ENCODE measurements at regions not wholly inside any gene's neighbourhood (a gene's known extent, or its start where the extent isn't known, plus 50 kb on each side); places are given as distances from the start of the nearest gene placed in this dataset.
"Not testable (repeated sequence)": the region's sequence is repeated elsewhere in the genome, so short reads cannot be mapped to it uniquely, and the experiment has no call there.

DNA sequence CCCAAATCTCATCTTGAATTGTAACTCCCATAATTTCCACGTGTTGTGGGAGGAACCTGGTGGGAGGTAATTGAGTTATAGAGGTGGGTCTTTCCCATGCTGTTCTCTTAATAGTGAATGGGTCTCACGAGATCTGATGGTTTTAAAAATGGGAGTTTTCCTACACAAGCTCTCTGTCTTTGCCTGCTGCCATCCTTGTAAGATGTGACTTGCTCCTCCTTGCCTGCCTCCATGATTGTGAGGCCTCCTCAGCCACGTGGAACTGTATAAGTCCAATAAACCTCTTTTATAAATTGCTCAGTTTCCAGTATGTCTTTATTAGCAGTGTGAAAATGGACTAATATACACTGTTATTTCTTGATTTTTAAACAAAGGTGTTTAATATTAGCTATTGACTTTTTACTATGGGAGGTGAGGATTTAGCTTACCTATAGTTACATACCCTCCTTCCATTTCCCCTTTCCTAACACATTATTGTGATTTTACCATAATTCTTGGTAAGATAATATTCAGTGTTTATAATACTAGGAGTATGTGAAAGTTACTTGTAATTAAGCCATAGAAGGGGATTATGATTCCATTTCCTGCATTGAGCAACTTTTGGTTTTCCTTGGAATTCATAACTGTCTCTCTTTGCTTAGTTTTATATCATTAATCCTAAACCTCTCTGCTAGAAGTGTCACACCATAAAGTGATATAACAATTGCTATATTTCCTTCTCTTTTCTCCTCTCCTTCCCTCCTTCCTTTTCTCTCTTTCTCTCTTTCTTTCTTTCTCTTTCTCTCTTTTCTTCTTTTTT, 151.0 kb upstream of the KRAS start:
- no peaks in the 10 kb centered on the region for H3K27me3 ChIP-seq (ENCODE audit: insufficient read depth, low read length)
- no peaks in the 10 kb centered on the region for H3K79me2 ChIP-seq (ENCODE audit: control insufficient read depth, insufficient read depth, low read length, unreplicated experiment)
- no peak overlapping the region for H3K4me3 ChIP-seq (ENCODE audit: low read depth, low read length)
- no peaks in the 10 kb centered on the region for H3K4me1 ChIP-seq (ENCODE audit: control insufficient read depth, insufficient read depth, low read length, unreplicated experiment)
- H2AFZ ChIP-seq (ENCODE audit: low read length, unreplicated experiment): no peak overlapping the region
- no peaks in the 10 kb centered on the region for H3K36me3 ChIP-seq (ENCODE audit: insufficient read depth, low read length)
- H3K27ac ChIP-seq (ENCODE audit: low read depth, low read length): no peak overlapping the region

DNA sequence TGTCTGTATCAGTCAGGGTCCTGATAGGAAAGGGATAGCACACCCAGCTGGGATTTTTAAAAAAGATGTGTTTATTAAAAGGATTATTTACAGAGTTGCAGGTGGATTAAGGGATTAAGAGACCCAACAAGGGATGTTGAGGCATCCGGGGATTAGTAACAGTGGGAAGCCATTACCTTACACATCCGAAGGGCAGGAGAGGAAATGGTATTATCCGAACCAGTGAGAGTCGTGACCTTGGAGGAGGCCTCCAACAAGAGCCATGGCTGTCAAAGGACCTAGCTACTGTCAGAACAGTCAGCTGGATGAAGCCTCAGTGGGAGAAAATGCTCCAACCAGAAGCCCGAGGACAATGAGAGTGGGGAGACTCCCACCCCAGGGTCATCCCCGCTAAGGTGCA, 146.3 kb upstream of the KRAS start:
- H3K27ac ChIP-seq (ENCODE audit: low read depth, low read length): no peak overlapping the region
- H3K79me2 ChIP-seq (ENCODE audit: control insufficient read depth, insufficient read depth, low read length, unreplicated experiment): no peaks in the 10 kb centered on the region
- no peak overlapping the region for H2AFZ ChIP-seq (ENCODE audit: low read length, unreplicated experiment)
- H3K4me3 ChIP-seq (ENCODE audit: low read depth, low read length): no peak overlapping the region
- no peaks in the 10 kb centered on the region for H3K4me1 ChIP-seq (ENCODE audit: control insufficient read depth, insufficient read depth, low read length, unreplicated experiment)
- no peaks in the 10 kb centered on the region for H3K27me3 ChIP-seq (ENCODE audit: insufficient read depth, low read length)
- no peaks in the 10 kb centered on the region for H3K36me3 ChIP-seq (ENCODE audit: insufficient read depth, low read length)

DNA sequence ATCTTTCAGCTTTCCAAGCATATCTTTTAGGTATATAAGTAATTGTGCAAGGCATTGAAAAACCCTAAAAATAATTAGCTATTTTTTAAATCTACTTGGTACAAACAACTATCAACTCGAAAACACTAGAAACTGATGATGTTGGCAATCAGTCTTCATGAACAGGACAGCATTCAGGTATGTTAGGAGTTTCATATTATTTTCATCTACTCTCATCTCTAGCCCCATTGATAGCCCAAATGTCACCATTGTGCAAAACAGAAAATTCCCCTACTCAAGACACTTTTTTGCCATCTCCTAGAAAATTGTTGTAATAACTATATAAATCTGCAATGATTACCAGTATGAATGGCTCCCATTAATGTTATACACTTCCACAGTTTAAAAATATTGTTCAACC, 144.5 kb upstream of the KRAS start:
- H3K36me3 ChIP-seq (ENCODE audit: insufficient read depth, low read length): no peaks in the 10 kb centered on the region
- no peaks in the 10 kb centered on the region for H3K79me2 ChIP-seq (ENCODE audit: control insufficient read depth, insufficient read depth, low read length, unreplicated experiment)
- H3K27ac ChIP-seq (ENCODE audit: low read depth, low read length): no peak overlapping the region
- no peak overlapping the region for H2AFZ ChIP-seq (ENCODE audit: low read length, unreplicated experiment)
- no peaks in the 10 kb centered on the region for H3K4me1 ChIP-seq (ENCODE audit: control insufficient read depth, insufficient read depth, low read length, unreplicated experiment)
- H3K27me3 ChIP-seq (ENCODE audit: insufficient read depth, low read length): no peaks in the 10 kb centered on the region
- no peak overlapping the region for H3K4me3 ChIP-seq (ENCODE audit: low read depth, low read length)

DNA sequence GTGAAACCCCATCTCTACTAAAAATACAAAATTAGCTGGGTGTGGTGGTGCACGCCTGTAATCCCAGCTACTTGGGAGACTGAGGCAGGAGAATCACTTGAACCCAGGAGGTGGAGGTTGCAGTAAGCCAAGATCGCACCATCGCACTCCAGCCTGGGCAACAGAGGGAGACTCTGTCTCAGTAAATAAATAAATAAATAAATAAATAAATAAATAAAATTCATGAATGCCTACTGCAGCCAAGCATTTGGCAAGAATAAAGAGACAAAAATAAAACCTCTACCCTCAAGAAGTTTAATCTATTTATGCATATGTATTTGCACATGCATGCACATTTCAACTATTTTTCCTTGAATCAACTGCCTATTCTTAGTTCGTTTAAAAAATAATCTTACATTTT, 144.0 kb upstream of the KRAS start:
- H3K79me2 ChIP-seq (ENCODE audit: control insufficient read depth, insufficient read depth, low read length, unreplicated experiment); H3K27me3 ChIP-seq (ENCODE audit: insufficient read depth, low read length); H2AFZ ChIP-seq (ENCODE audit: low read length, unreplicated experiment); H3K27ac ChIP-seq (ENCODE audit: low read depth, low read length); H3K36me3 ChIP-seq (ENCODE audit: insufficient read depth, low read length); H3K4me1 ChIP-seq (ENCODE audit: control insufficient read depth, insufficient read depth, low read length, unreplicated experiment); H3K4me3 ChIP-seq (ENCODE audit: low read depth, low read length): not testable (repeated sequence)

DNA sequence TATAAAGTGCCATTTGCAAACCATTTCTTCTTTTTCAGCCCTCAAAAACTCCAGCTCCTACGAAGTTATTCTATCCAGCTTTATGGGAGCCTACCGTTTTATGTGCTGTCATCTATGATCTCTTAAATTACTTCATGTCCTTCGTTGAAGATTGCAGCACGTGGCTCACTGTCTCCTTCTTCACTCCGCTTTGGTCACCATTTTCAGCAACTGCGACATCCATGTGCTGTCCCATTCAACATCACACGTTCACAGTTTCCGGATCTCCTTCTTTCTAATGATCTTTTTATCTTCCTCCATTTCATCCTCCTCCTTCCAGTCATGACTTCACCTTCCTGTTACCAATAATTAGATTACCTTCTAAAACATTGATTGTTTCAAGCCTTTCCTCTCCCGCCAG, 143.3 kb upstream of the KRAS start:
- no peaks in the 10 kb centered on the region for H3K79me2 ChIP-seq (ENCODE audit: control insufficient read depth, insufficient read depth, low read length, unreplicated experiment)
- H2AFZ ChIP-seq (ENCODE audit: low read length, unreplicated experiment): no peak overlapping the region

DNA sequence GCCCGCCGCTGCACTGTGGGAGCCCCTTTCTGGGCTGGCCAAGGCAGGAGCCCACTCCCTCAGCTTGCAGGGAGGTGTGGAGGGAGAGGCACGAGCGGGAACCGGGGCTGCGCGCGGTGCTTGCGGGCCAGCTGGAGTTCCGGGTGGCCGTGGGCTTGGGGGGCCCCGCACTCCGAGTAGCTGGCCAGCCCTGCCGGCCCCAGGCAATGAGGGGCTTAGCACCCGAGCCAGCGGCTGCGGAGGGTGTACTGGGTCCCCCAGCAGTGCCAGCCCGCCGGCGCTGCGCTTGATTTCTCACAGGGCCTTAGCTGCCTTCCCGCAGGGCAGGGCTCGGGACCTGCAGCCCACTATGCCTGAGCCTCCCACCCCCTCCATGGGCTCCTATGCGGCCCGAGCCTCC, 140.6 kb upstream of the KRAS start:
- not testable (repeated sequence) for H3K4me3 ChIP-seq (ENCODE audit: low read depth, low read length); H3K4me1 ChIP-seq (ENCODE audit: control insufficient read depth, insufficient read depth, low read length, unreplicated experiment); H3K27ac ChIP-seq (ENCODE audit: low read depth, low read length); H2AFZ ChIP-seq (ENCODE audit: low read length, unreplicated experiment); H3K79me2 ChIP-seq (ENCODE audit: control insufficient read depth, insufficient read depth, low read length, unreplicated experiment); H3K36me3 ChIP-seq (ENCODE audit: insufficient read depth, low read length); H3K27me3 ChIP-seq (ENCODE audit: insufficient read depth, low read length)

More for the DNA sequence above, 143.3 kb upstream of the KRAS start:
- Histone ChIP-seq H3K4me1 (ENCODE audit: control insufficient read depth, insufficient read depth, low read length, unreplicated experiment) (no peaks in the 10 kb centered on the region), H3K4me3 (ENCODE audit: low read depth, low read length) (no peak overlapping the region), H3K27me3 (ENCODE audit: insufficient read depth, low read length) (no peaks in the 10 kb centered on the region), H3K27ac (ENCODE audit: low read depth, low read length) (no peak overlapping the region), H3K36me3 (ENCODE audit: insufficient read depth, low read length) (no peaks in the 10 kb centered on the region)

DNA sequence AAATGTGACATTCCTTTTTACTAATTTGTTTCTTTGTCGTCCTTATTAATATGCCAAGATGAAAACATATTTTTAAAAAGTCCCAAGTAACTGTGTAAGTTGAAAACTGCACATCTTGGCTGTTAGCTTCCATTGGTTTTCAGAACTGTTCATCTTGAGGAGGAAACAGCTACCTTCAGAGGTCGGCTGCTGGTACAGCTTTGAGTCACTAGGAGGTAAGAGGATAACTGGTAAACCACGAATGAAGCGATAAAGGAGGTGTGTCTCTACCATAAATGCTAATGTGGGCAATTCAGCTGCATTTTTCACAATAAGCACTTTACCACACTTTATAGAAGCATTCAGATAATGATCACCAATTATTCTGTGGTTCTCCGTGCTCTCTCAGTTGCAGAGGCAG, 137.5 kb upstream of the KRAS start:
- no peaks in the 10 kb centered on the region for H3K27me3 ChIP-seq (ENCODE audit: insufficient read depth, low read length)
- no peak overlapping the region for H3K4me3 ChIP-seq (ENCODE audit: low read depth, low read length)
- no peaks in the 10 kb centered on the region for H3K36me3 ChIP-seq (ENCODE audit: insufficient read depth, low read length)
- H3K4me1 ChIP-seq (ENCODE audit: control insufficient read depth, insufficient read depth, low read length, unreplicated experiment): peaks cover 7% of the 10 kb centered on the region
- H3K27ac ChIP-seq (ENCODE audit: low read depth, low read length): no peak overlapping the region
- no peak overlapping the region for H2AFZ ChIP-seq (ENCODE audit: low read length, unreplicated experiment)
- H3K79me2 ChIP-seq (ENCODE audit: control insufficient read depth, insufficient read depth, low read length, unreplicated experiment): no peaks in the 10 kb centered on the region

DNA sequence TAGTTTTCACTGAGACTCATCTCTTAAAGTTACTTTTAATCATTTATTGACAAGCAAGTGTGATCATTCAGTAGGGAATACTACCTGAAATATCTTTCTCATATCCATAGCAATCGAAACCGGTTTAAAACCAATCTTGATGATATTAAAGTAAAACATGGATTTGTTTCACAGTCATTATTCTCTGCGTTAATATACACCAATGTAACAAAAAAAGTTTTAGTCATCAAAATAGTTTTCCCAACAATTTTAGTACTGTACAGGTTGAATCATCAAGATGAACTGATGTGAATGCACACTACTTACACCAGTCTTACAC, 137.0 kb upstream of the KRAS start:
- H3K4me1 ChIP-seq (ENCODE audit: control insufficient read depth, insufficient read depth, low read length, unreplicated experiment): peaks cover 7% of the 10 kb centered on the region
- H3K27ac ChIP-seq (ENCODE audit: low read depth, low read length): no peak overlapping the region
- no peak overlapping the region for H3K4me3 ChIP-seq (ENCODE audit: low read depth, low read length)
- H3K36me3 ChIP-seq (ENCODE audit: insufficient read depth, low read length): no peaks in the 10 kb centered on the region
- no peak overlapping the region for H2AFZ ChIP-seq (ENCODE audit: low read length, unreplicated experiment)
- no peaks in the 10 kb centered on the region for H3K27me3 ChIP-seq (ENCODE audit: insufficient read depth, low read length)
- H3K79me2 ChIP-seq (ENCODE audit: control insufficient read depth, insufficient read depth, low read length, unreplicated experiment): no peaks in the 10 kb centered on the region

DNA sequence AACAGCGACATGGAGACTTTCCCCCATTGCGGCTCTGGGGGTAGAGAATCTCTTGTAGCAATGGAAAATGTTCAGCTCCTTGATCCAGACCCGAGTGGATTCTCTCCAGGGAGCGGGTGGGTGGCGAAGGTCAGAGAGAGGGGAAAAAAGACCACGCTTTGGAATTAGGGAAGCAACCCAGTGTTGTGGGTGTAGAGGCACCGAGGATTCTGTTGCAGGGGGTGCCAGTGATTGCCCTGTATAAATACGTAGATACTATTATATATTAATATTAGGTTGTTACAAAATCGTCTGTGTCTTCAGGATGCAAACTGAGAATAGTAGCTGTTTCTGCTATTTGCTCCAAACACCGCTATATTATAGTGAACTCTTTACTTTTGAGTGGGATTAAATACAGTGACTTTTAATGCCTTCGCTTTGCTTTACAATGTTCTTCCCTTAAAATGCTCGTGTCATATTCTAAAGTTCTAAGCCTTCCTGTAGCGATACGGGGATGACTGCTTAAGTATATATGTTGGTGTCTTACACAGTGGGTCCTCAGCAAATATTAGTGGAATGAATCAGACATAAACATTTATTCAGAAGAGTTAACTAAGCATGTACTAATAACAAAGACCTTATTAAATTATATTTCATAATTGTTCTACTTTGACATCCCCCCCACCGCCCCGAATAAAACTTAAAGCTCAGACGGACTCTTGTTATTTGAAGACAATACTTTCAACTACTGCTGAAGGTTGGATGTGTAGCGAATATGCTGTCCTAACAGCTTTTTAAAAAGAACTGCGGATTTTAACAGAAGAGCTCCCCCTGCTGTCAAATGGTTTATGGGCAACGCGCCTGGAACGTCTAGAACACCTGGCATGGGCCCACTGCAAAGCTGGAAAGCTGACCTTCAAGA, 136.4 kb upstream of the KRAS start:
- Histone ChIP-seq H3K4me3 (ENCODE audit: low read depth, low read length) (peak overlapping the region; percentile 83), H3K4me1 (ENCODE audit: control insufficient read depth, insufficient read depth, low read length, unreplicated experiment) (peaks cover 7% of the 10 kb centered on the region), H3K79me2 (ENCODE audit: control insufficient read depth, insufficient read depth, low read length, unreplicated experiment) (no peaks in the 10 kb centered on the region), H2AFZ (ENCODE audit: low read length, unreplicated experiment) (peak overlapping the region; percentile 70), H3K36me3 (ENCODE audit: insufficient read depth, low read length) (no peaks in the 10 kb centered on the region), H3K27ac (ENCODE audit: low read depth, low read length) (peak overlapping the region; percentile 99), H3K27me3 (ENCODE audit: insufficient read depth, low read length) (no peaks in the 10 kb centered on the region)

DNA sequence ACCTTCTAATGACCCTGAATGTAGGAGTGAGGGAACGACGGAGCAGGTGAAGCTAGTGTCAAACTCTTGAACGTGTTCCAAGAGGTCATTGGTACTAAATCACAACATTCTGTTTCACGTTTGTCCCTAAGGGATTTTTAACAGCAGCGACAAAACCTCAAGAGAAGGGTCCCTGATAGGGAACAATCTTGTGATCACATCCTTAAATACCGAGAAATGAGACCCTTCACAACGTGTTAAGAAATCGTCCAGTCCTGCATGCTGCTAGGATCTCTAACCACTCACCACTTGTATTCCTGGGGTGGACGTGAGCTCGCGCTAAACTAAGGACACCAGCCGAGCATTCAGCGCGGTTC, 134.1 kb upstream of the KRAS start:
- peak overlapping the region; percentile 99 for H3K27ac ChIP-seq (ENCODE audit: low read depth, low read length)
- peaks cover 7% of the 10 kb centered on the region for H3K4me1 ChIP-seq (ENCODE audit: control insufficient read depth, insufficient read depth, low read length, unreplicated experiment)
- H3K4me3 ChIP-seq (ENCODE audit: low read depth, low read length): peak overlapping the region; percentile 83
- no peaks in the 10 kb centered on the region for H3K27me3 ChIP-seq (ENCODE audit: insufficient read depth, low read length)
- H2AFZ ChIP-seq (ENCODE audit: low read length, unreplicated experiment): no peak overlapping the region
- no peaks in the 10 kb centered on the region for H3K36me3 ChIP-seq (ENCODE audit: insufficient read depth, low read length)
- no peaks in the 10 kb centered on the region for H3K79me2 ChIP-seq (ENCODE audit: control insufficient read depth, insufficient read depth, low read length, unreplicated experiment)

All from ACC112 (cell line).